B cell (primary cell): ENCODE measurements at regions not wholly inside any gene's neighbourhood (a gene's known extent, or its start where the extent isn't known, plus 50 kb on each side); places are given as distances from the start of the nearest gene placed in this dataset.

Experiments used
- CTCF ChIP-seq: fragments of 200-600 bp; IDR thresholded peaks from one replicate; pipeline ENCODE4 v1.8.0; 2022; ENCODE audit warnings: antibody characterized with exemption, mild to moderate bottlenecking
- EZH2 ChIP-seq: IDR thresholded peaks from 2 replicates; pipeline ENCODE4 v1.6.1; 2012; ENCODE audit warnings: borderline replicate concordance, low read depth, mild to moderate bottlenecking, moderate library complexity, low read length; ENCODE audit not compliant: insufficient read depth, poor library complexity, severe bottlenecking

GRCh38 chr14:51547260-51547659 lies 104.5 kb upstream of the FRMD6 start:
- TF ChIP-seq CTCF (no peak), EZH2 (no peak)
